CD1c-positive myeloid dendritic cell (primary cell): ENCODE measurements at regions not wholly inside any gene's neighbourhood (a gene's known extent, or its start where the extent isn't known, plus 50 kb on each side); places are given as distances from the start of the nearest gene placed in this dataset.

Experiments used
- DNase-seq: peaks from one replicate; pipeline ENCODE4 v3.0.0-alpha.2; 2016; ENCODE audit errors: extremely low spot score

DNA sequence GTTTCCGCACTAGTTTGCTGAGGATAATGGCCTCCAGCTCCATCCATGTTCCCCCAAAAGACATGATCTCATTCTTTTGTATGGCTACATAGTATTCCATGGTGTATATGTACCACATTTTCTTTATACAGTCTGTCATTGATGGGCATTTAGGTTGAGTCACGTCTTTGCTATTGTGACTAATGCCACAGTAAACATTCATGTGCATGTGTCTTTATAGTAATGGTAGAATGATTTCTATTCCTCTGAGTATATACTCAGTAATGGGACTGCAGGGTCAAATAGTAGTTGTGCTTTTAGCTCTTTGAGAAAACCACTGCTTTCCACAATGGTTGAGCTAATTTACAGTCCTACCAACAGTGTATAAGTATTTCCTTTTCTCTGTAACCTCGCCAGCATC lies 78.3 kb upstream of the BCL9 start:
- DNase-seq: no peak

DNA sequence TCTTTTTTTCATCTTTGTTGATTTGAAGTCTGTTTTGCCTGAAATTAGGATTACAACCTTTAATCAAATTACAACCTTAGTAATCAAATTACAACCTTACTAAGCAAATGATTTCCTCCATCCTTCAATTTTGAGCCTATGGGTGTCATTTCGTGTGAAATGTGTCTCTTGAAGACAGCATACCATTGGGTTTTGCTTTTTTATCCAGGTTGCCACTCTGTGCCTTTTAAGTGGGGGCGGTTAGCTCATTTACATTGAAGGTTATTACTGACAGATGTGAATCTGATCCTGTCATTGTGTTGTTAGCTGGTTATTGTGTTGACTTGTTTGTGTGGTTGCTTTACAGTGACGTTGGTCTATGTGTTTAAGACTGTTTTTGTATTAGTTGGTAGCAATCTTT lies 74.8 kb upstream of the BCL9 start:
- no peak for DNase-seq

- DNase-seq: no peak
Measured at GRCh38 chr1:147470079-147470478, 71.2 kb upstream of the BCL9 start.

DNA sequence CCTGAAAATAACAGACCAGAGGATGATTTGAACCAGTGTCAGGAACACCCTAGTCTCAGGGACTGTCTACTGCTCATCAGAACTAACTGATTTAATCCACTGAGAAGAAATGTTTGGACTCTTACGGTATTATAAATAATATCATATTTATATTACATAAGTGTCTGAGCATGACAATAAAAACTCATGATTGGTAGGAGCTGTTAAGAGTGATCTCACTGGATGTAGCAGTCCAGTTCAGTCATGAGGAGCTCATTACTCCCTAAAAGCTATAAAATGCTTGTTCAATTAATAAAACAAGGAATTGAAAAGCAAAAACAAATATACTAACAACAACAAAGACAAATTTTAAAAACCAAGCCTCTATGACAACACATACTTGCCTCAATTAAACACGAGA lies 68.8 kb upstream of the BCL9 start:
- no peak for DNase-seq

DNA sequence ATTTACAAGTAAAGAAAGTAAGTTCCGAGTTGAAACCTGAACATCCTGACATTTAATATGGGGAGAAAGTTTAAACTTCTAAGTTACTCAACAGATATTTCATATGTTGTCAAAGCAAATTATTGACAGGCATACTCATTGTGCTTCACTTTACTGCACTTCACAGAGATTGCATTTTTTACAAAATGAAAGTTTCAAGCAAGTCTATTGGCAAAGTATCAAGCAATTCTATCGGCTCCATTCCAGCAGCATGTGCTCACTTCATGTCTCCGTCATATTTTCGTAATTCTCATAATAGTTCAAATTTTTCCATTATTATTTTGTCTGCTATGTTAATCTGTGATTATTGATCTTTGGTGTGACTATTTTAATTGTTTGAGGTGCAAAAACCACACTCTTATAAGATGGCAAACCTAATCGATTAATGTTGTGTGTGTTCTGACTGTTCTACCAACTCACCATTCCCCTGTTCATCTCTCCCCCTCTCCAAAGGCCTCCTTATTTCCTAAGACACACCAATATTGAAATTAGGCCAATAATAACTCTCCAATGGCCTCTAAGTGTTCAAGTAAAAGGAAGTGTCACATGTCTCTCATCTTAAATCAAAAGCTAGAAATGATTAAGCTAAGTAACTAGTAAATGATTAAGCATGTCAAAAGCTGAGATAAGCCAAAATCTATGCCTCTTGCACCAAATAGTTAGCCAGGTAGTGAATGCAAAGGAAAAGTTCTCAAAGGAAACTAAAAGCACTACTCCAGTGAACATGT lies 68.2 kb upstream of the BCL9 start:
- DNase-seq: no peak

- no peak for DNase-seq
Measured at GRCh38 chr1:147473733-147474049, 67.6 kb upstream of the BCL9 start.

GRCh38 chr1:147475488-147475887 lies 65.8 kb upstream of the BCL9 start:
- DNase-seq: no peak

GRCh38 chr1:147478521-147478920 lies 62.8 kb upstream of the BCL9 start:
- no peak for DNase-seq

DNA sequence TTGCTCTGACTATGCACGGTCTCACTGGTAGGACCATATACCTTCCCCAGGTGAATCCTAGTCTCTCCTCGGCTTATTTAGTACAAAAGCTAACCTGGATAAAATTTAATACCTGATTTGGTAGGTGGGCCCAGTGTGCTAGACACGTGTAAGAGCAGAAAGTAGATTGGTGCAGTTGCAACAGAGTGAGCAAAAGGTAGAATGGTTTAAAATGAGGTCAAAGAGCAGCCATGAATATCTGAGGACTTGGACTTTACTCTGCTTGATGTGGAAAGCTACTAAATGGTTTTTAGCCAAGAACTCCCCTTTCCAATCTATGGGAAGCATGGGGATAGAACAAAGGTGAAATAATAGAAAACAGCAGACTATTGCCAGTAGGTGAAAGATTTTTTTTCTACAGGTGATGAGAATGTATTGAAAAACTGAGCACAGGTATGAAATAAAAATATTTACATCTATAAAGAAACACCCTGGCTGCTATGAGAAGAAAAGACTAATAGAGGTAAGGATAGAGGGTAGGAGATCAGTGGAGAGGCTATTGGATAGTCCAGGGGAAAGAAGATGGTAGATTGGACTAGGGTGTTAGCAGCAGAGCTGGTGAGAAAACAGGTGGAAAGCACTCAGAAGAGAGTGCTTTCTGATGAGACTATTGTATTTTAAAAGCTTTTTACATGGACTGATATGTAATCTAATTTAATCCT lies 61.3 kb upstream of the BCL9 start:
- DNase-seq: no peak

DNA sequence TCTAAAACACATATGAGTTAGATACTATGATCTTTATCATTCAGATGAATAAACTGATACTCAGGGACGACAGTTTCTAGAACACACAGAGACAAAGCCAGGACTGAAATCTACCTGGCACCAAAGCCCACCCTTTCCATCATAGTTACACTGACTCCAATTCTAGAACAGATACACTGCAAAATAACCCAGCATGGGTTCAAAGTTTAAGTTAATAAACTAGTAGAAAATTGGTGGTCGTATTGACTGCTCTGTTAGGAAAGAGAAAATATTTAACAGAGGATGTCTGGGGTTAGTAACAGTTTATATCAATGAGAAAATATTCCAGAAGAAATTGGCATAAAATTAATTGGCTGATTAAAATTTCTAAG lies 60.8 kb upstream of the BCL9 start:
- DNase-seq: no peak

DNA sequence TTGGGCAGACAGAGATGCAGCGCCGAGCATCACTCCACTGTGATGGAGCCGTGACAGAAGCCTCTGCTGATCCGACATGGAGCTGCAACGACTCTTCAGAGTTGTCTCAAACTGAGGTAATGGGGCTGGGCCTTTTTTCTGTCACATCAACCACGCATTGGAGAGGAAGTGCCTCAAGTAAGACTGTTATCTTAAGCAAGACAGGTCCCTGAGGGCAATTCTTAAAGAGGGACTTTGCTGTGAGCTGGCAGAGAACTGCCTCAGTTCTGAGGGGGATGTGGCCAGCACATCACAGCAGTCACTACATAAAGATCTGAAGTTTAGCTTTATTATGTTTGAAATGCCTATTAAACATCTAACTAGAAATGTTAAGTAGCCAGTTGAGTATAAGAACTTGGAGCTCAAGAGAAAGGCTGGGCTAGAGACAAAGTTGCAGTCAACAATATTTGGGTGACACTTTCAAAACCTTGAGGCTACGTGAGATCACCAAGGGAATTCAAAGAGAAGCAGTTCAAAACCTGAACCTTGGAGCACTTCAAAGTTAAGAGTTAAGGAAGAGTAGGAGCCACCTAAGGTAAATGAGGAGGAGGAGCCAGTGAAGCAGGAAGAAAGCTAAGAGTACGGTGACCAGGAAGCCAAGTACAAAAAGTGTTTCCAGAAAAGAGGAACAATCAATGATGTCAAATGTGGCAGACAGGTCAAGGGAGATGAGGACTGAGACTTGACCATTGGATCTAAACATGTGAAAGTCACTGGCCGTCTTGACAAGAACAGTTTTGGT lies 54.2 kb upstream of the BCL9 start:
- no peak for DNase-seq

- DNase-seq: no peak
Measured at GRCh38 chr1:147491098-147491497, 50.2 kb upstream of the BCL9 start.
